NCI-H748 (cell line): ENCODE measurements at regions not wholly inside any gene's neighbourhood (a gene's known extent, or its start where the extent isn't known, plus 50 kb on each side); places are given as distances from the start of the nearest gene placed in this dataset.
A peak's percentile ranks its signal among the peaks of the same experiment; 100 is the strongest.
"Not testable (repeated sequence)": the region's sequence is repeated elsewhere in the genome, so short reads cannot be mapped to it uniquely, and the experiment has no call there.

Experiments
- DNase-seq: peaks from one replicate; lab custom pipeline; 2025; ENCODE audit not compliant: unreplicated experiment; lab: John Stamatoyannopoulos, UW

DNA sequence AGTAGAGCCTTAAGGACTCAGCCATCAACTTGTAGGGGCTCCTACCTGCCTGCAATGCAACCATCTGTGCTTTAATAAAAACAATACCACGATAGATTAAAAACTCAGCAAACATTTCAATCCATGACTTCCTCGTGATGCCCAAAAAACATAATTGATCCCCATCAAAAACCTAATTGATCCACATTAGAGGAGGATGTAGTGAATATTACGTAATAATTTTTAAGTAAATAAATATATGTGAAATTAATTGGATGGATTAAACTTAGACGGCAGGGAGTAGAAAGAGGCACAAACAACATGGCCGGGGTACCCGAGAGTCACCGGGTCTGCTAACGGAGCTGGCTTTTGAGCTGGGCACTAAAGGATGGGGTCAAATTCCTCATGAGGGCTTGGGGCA, 87.3 kb downstream of the ARL4C start:
- no peak for DNase-seq

DNA sequence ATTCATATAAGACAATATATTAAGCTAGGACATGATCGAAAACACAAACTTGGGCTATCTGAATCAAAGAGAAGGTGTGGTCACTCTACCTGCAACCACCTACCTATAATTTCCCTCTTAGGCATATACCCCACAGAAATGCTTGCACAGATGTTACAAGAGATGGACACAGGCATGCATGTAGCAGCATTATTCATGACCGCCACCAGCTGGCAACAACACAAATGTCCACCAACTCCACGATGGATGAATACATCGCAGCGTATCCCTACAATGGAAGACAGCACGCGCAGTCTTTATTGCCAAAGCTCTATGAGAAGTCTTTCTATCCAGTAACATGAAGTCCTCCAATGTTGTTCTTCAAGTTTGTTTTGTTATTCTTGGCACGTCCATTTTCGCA, 90.8 kb downstream of the ARL4C start:
- peak; percentile 69 for DNase-seq

DNA sequence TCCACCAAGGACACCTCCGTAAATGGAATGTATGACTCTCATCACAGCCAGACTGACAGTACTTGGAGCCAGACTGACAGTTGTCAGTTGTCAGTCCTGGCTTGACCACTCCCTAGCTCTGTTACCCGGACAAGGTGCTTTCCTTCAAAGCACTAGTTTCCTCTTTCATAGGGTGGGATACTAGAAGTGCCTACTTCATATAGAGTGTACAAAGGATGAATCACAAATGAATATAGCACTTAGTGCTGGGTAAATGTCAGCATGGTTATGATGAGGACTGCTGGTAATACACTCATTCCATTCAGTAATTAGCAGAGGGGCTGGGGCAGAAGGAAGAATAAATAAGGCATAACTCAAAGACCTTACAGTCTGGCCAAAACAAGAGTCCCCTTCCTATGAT, 91.4 kb downstream of the ARL4C start:
- peak; percentile 11 for DNase-seq

DNA sequence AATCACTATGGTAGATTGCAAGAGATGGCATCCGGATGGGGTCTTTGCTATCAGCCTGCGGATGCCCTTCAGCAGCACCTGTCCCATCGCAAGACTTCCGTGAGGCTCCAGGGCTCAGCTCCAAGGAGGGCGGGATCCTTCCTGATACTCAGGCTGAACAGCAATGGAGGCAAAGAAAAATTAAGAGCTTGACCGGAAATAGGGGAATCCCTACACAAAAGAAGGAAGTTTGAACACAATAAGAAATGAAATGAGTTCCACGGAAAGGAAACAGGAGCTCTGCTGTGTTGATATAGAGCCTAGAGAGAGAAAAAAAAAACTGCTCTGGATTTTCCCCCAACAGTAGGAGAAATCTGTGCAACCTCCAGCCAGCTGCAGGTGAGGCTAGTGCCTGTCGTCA, 91.9 kb downstream of the ARL4C start:
- no peak for DNase-seq

DNA sequence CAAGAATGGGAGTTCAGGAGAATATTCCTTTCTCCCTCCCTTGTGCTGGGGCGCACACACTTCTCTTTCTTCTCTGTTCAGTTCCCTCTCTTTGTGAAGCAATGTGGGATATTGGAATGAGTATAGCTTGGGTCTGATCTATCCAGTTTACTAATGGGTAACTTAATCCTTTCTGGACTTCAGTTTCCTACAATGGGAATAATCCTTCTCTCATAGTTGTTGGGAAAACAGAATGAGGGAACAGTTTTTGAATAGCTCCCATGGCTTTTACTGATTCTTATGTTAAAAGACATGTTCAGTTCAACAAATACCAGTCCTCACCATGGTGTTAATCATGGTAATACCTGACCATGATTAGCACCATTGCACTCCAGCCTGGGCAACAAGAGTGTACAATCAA, 93.1 kb downstream of the ARL4C start:
- DNase-seq = no peak

DNA sequence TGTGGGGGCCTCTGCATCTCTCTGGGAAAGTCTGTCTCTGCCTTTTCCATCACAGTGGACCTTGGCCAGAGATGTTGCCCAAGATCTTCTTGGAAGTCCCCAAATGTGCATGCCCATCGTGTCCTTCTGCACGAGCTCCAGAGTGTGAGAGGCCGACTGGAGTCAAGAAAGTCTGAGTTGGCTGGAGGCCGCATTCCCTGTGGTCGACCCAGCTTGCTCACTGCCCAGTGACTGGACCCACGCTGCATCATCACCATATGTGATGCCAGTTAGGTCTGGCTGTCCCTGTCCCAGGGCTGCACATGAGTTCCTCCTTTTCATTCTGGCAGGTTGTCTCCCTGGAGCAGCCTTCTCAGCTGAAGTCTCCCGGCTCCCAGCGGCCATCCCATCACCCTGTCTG, 93.8 kb downstream of the ARL4C start:
- DNase-seq = no peak

DNA sequence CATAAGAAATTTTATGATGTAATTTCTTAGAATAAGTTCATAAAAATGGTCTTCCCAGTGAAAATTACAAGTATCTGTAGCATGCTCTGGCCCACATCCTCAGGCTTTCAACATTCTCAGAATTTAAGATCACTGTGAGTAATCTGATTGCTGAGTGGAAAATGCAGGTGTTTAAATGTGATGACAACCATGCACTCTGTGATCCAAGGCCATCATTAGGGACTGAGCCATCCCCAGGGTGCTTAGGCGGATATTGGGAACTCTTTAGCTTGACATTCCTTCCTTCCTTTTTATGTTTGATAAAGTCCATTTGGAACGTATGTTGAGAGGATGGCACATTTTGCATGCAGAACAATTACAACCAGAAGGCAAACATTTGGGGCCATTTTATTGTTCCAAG, 95.5 kb downstream of the ARL4C start:
- no peak for DNase-seq

DNA sequence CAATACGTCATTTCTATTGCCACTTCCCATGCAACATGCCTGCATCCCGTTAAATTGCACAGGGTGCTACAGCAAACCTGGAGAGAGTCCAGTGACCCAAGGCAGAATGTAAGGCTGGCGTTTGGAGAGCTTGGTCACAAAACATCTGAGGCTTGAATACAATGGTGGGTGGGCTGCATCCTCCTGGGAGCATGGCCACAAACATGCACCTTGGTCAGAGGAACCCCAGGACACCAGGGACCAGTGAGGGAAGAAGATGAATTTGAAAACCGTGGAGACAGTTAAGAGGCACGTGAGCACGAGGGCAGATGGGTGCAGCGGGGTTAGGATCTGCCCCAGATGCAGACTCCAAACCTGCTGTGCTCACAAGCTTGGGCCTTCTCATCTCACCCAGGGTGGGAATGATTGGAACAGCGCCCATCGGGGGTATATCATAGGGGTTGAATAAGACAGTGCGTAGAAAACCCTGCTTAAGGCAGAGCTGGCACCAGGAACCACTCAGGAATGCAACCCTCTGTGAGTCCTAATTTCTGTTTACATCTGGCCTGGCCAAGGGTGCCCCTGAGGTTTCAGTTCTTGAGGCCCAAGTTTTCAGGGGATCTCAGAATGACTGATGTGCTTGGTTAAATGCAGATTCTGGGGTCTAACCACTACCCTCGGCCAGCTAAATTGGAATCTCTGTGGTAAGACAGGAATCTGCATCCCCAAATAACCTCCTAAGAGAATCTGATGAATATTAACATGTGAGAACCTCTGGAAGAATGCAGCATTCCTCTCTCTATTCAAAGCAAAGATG, 97.2 kb downstream of the ARL4C start:
- no peak for DNase-seq

DNA sequence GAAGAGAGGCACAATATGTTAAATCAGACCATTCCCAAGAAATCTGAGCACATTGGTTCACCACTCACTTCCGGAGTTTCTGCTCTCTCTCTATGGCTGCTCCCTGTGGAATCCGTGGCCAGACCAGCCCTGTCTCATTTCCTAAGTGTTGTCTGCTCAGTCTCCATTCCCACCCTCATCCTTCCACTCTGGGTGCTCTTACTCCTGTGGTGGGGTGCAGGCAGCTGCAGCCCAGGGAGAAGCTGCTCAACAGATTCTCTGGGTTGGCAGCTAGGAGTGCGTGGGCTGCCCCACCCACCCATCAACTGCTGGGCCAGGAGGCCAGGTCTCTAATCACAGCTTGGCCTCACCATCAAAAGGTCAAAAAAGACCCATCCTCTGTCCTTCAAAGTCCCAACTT, 98.3 kb downstream of the ARL4C start:
- DNase-seq = no peak

DNA sequence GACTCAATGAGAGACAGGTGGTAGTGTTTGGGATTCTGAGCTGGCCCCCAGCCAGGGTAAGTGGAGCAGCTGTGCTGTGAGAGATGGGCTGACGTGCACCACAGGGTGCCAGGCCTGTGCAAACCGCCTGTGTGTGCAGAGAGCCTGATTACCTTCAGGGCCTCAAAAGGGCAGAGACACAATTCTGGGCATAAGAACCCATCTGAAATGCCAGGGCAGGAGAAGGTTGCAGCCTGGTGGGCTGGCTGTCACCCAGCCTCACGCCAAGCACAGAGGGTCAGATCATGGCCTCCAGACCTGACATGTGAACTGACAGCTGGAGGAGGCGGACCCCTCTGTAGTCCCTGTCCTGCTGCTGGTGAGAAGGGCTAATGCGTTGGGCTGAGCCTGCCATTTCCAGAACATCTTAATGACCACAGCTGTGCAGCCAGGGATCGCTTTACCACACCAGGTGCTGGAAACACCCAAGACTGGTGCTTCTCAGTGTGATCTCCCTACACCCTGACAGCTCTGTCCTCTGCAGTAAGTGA, 100.9 kb downstream of the ARL4C start:
- peak; percentile 99 for DNase-seq

DNA sequence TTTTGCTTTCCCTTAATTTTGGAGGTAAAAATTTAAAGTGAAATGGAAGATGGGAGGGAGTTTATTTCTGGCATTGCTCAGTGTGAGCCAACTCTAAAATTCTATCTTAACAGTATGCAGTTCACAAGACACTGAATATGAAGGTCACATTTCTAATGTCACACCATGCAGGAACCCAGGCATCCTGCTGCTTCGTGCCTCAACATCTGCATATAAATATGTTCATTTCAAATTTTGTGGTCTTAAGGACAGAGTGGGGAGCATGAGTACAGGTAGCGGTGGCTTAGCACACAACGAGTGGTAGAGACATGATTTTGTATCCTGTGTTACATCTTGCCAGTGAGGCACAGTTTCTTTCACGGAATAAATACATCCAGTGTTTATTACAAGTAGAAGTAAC, 102.4 kb downstream of the ARL4C start:
- no peak for DNase-seq

DNA sequence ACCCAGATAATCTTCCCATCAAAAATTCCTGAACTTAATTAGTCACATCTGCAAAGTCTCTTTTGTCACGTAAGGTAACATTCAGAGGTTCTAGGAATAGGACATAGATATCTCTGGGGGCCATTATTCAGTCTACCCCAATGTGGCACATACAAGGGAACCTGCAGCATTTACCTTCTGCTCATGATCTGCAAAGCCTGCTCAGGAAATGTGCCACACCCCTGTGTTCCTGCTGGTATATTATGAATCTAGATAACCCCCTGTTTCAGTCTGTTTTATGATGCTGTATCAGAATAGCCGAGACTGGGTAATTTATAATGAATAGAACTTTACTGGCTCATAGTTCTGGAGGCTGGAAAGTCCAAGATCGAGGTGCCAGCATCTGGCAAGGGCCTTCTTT, 103.5 kb downstream of the ARL4C start:
- no peak for DNase-seq

DNA sequence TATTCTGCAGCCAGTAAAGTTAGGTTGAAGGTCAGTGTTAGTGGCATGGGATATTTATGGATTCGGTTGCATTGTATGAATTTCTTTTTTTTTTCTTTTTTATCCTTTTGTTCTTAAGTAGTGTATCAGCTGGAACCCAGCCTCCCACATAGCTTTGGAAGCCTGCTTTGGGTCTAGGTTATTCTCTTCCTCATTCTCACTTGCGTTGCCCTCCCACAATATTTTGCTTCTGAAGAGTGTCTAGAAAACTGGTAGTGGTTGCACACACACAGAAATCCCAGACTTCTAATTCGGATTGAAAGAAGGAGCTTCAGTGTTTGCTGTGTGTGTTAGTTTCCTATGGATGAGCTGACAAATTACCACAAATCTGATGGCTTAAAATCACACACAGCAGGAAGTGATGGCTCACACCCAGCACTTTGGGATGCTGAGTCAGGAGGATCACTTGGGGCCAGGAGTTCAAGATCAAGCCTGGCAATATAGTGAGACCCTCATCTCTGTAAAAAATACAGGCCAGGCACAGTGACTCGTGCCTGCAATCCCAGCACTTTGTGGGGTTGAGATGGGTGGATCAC, 104.8 kb downstream of the ARL4C start:
- DNase-seq = no peak

DNA sequence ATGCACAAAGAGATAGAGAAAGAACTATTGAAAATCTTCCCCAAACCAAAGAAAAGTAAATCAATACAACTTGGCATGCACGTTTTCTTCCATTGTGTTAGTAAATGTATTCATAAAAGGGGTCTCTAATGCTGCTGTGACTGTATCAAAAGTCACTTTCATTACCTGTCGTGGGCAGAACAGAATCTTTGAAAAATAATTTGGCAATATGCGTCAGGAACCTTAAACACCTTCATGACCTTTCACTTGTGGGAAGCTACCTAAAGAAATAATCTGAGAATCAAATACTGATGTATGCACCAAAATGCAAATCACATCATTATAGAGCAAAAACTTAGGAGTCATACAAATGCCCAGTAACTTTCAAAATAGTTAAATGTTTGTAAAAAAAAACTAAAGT, 105.3 kb downstream of the ARL4C start:
- no peak for DNase-seq

DNA sequence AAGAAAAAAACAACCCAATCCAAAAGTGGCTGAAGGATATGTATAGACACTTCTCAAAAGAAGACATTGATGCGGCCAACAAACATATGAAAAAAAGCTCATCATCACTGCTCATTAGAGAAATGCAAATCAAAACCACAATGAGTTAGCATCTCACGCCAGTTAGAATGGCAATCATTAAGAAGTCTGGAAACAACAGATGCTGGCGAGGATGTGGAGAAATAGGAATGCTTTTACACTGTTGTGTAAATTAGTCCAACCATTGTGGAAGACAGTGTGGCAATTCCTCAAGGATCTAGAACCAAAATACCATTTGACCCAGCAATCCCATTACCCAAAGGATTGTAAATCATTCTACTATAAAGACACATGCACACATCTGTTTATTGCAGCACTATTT, 107.2 kb downstream of the ARL4C start:
- not testable (repeated sequence) for DNase-seq

DNA sequence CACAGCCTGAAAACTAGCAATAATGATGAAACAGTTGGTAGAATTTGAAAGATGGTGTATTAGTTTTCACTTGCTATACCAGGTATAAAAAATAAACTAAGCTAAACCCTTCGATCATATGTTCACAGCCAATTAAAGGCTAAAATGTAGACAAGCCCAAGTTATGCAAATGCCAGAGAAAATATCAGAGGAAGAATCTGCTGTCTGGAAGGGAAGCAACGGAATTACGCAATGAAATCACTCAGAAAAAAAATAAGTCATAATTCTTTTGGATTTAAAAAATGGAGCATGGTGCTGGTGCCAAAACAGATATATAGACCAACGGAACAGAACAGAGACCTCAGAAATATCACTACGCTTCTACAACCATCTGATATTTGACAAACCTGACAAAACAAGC, 108.3 kb downstream of the ARL4C start:
- no peak for DNase-seq

DNA sequence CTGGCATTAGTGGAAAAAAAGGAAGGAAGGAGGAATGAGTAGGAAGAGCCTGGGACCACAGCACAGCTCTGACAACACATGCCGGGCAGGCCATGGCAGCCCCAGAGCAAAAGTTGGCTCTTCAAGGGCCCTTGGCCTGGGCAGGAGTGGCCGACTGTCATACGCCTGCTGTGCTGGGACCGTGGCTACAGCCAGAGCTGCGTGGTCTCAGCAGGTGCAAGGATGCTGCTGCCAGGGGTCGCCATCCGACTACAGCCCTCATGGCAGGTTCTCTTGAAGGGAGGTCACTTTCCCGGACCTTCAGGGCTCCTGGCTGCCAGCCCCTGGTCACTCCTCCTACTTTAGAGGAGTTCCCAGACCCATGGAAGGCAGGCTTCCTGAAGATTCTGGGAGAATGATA, 109.9 kb downstream of the ARL4C start:
- DNase-seq = no peak

DNA sequence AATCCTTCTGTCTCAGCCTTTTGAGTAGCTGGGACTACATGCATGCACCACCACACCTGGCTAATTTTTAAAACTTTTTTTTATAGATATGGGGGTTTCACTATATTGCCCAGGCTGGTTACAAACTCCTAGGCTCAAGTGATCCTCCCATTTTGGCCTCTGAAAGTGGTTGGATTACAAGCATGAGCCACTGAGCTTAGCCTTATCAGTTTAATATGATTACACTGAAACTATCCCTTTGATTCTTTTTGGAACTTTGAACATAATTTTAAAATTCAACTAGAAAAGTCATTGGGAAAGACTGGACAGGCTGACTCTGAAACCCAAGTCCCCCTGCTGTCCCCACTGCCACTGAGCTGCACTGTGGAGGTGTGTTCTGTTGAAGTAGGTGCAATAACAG, 114.8 kb downstream of the ARL4C start:
- no peak for DNase-seq

DNA sequence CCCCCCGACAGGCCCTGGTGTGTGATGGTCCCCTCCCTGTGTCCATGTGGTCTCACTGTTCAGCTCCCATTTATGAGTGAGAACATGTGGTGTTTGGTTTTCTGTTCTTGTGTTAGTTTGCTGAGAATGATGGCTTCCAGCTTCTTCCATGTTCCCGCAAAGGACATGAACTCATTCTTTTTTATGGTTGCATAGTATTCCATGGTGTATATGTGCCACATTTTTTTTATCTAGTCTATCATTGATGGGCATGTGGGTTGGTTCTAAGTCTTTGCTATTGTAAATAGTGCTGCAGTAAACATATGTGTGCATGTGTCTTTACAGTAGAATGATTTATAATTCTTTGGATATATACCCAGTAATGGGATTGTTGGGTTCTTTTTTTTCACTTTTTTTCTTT, 117.9 kb downstream of the ARL4C start:
- not testable (repeated sequence) for DNase-seq

DNA sequence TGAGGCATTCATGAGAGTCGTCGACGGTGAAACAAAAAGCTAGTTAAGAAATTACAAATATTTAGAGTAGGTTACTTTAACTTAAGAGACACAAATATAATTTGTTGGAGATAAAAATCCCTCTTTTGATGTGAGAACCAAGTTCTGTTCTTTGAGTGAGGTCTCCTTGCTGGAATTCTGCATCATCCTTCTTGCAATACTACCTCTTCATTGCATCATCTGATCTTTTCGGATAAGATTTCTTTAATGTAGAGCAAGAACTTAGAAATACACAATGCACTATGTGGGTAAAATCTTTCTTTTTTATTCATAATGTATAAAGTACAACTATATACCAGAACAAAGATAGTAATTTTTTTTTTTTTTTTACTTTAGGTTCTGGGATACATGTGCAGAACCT, 118.4 kb downstream of the ARL4C start:
- DNase-seq = no peak

DNA sequence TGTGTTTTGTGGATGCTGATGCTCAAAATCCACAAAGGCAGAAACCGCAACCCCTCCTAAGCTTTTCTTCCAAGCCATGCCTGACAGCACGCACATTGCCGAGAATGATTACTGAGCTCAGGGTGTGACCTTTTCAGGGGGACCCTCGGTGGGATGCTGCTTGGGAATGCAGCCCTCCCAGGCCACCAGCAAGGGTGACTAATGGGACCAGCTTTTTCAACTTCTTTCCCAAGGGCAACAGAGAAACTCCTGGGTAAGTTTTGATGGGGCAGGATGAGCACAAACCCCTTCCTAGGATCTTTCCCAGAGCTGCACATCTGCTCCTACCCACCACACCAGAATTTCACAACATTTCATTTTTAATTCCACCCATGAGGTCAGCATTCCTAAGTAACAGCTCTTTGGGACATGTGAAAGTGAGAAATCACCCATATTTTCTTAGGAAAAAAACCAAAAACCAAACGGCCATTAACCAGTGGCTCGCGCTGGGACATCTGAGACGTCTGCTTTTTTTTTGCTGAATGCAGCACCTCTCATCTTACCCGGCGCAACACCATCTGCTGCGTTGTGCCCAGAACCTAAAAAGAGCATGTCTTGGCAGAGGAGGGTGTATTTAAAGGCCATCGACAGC, 119.0 kb downstream of the ARL4C start:
- no peak for DNase-seq

DNA sequence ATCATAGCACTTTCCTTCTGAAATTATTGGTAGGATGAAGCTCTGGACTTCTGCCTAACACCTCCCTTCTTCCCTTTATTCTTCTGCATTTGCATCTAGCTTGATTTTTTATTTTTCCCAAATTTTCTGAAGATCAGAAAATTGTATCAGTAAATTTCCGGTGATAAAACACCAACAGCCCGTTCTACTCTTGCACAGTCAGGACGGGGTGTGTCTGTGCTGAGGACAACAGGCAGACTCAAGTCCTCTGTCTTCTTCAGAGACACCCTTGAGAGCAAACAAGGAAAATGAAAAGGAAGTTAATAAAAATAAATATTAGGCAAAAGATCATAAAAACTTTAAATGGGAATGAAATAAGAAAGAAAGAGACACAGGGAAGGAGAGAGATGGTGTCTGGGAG, 120.7 kb downstream of the ARL4C start:
- no peak for DNase-seq
